ENCODE measurements at regions not wholly inside any gene's neighbourhood (a gene's known extent, or its start where the extent isn't known, plus 50 kb on each side); places are given as distances from the start of the nearest gene placed in this dataset.
"Not testable (repeated sequence)": the region's sequence is repeated elsewhere in the genome, so short reads cannot be mapped to it uniquely, and the experiment has no call there.

GRCh38 chr17:20944014-20944865 is 98.6 kb downstream of the USP22 start:
- Histone ChIP-seq H3K4me3 (no peak overlapping the region), H3K4me1 (ENCODE audit: control insufficient read depth, insufficient read depth, low read length) (no peaks in the 10 kb centered on the region), H3K9ac (ENCODE audit: control insufficient read depth, insufficient read depth, low read length) (no peak overlapping the region), H4K20me1 (ENCODE audit: control insufficient read depth, insufficient read depth) (no peaks in the 10 kb centered on the region), H3K36me3 (ENCODE audit: control insufficient read depth in 2 of 2, insufficient read depth in 2 of 2, low read length in 1 of 2) (no peaks in the 10 kb centered on the region), H3K79me2 (ENCODE audit: control insufficient read depth, insufficient read depth, low read length) (no peaks in the 10 kb centered on the region), H3K27ac (ENCODE audit: control insufficient read depth, insufficient read depth) (no peak overlapping the region), H3K9me3 (replicated peaks; ENCODE audit: control insufficient read depth, insufficient read depth, low read length) (no peaks in the 10 kb centered on the region), H3K27me3 (replicated peaks in 1 of 2; ENCODE audit: control insufficient read depth in 2 of 2, insufficient read depth in 2 of 2, low read length in 1 of 2) (peaks cover 0 to 1% of the 10 kb centered on the region in 2 experiments; a peak in 3 of 4 replicates), H2AFZ (ENCODE audit: control insufficient read depth, low read depth, low read length) (no peak overlapping the region), H3K4me2 (ENCODE audit: control insufficient read depth, insufficient read depth) (no peak overlapping the region)
- ChIA-PET RAD21 (ENCODE audit: unreplicated experiment) (no interaction called here), SMC1A (ENCODE audit: uncharacterized antibody, unreplicated experiment) (interaction anchor here (0.9 to 1.1 kb wide), 2 partner anchors 17 to 79 kb away, joined by 3 read pairs; no protein-coding TSS in a partner anchor), POLR2A (no interaction called here), CTCF (interaction anchor here (1.2 to 1.8 kb wide), 4 partner anchors 8 to 51 kb away, joined by 3 to 5 read pairs (median 4); no protein-coding TSS in a partner anchor)
- ATAC-seq, result peak; percentile 82
- no peak for DNase-seq (ENCODE audit: low read depth, low spot score)
- WGBS (ENCODE audit: insufficient coverage, insufficient replicate concordance, low lambda C conversion rate, missing lambda C conversion rate), result 52% methylated on average over 12 of the region's 12 CpGs
- in situ Hi-C loops (cut with MboI) (no loop called here), intact Hi-C loops (cut with micrococcal nuclease; ENCODE audit: unreplicated experiment) (loop anchor here (1.0 kb wide), 1 partner anchor 49 kb away; no protein-coding TSS in a partner anchor)
- FAIRE-seq, result no peak
- TF ChIP-seq CTCF (IDR thresholded peaks at IDR 0.05 in 2 of 3, conservative IDR thresholded peaks at IDR 0.05 in 1 of 3; ENCODE audit: control insufficient read depth in 2 of 3, extremely low read depth in 1 of 3, insufficient read depth in 1 of 3, low read depth in 3 of 3, low read length in 3 of 3) (peak; percentile 59 to 60 (median 59)), SMC3 (IDR thresholded peaks at IDR 0.05; ENCODE audit: borderline replicate concordance, low read length) (peak; percentile 55), RAD21 (IDR thresholded peaks at IDR 0.05; ENCODE audit: insufficient read depth, low read depth, low read length) (peak; percentile 54), IKZF1 (conservative IDR thresholded peaks at IDR 0.05) (no peak)
- no TSS peak for BruUV-seq (replicated peaks)

- H3K27ac ChIP-seq (ENCODE audit: control insufficient read depth, insufficient read depth); H3K79me2 ChIP-seq (ENCODE audit: control insufficient read depth, insufficient read depth, low read length); ATAC-seq; RAD21 ChIA-PET (ENCODE audit: unreplicated experiment); intact Hi-C loops (cut with micrococcal nuclease; ENCODE audit: unreplicated experiment); H3K9me3 ChIP-seq (replicated peaks; ENCODE audit: control insufficient read depth, insufficient read depth, low read length); DNase-seq (ENCODE audit: low read depth, low spot score); H3K4me1 ChIP-seq (ENCODE audit: control insufficient read depth, insufficient read depth, low read length); H2AFZ ChIP-seq (ENCODE audit: control insufficient read depth, low read depth, low read length); H3K36me3 ChIP-seq (ENCODE audit: control insufficient read depth in 2 of 2, insufficient read depth in 2 of 2, low read length in 1 of 2); FAIRE-seq; H4K20me1 ChIP-seq (ENCODE audit: control insufficient read depth, insufficient read depth); H3K9ac ChIP-seq (ENCODE audit: control insufficient read depth, insufficient read depth, low read length); H3K4me2 ChIP-seq (ENCODE audit: control insufficient read depth, insufficient read depth); SMC1A ChIA-PET (ENCODE audit: uncharacterized antibody, unreplicated experiment); H3K27me3 ChIP-seq (replicated peaks in 1 of 2; ENCODE audit: control insufficient read depth in 2 of 2, insufficient read depth in 2 of 2, low read length in 1 of 2); POLR2A ChIA-PET; BruUV-seq (replicated peaks); H3K4me3 ChIP-seq: not testable (repeated sequence)
- in situ Hi-C loops (cut with MboI), result loop anchor here (5.0 kb wide), 1 partner anchor 50 kb away; no protein-coding TSS in a partner anchor
- CTCF ChIA-PET, result interaction anchor here (0.6 kb wide), 1 partner anchor 749 kb away, joined by 3 read pairs; no protein-coding TSS in a partner anchor
- WGBS (ENCODE audit: insufficient coverage, insufficient replicate concordance, low lambda C conversion rate, missing lambda C conversion rate), result 78% methylated on average over 5 of the region's 5 CpGs
Measured at GRCh38 chr17:20947708-20948107, 95.1 kb downstream of the USP22 start.

All from GM12878 (cell line).